Sciatic nerve (tissue), 2 donors: ENCODE measurements at regions not wholly inside any gene's neighbourhood (a gene's known extent, or its start where the extent isn't known, plus 50 kb on each side); places are given as distances from the start of the nearest gene placed in this dataset.
"Not testable (repeated sequence)": the region's sequence is repeated elsewhere in the genome, so short reads cannot be mapped to it uniquely, and the experiment has no call there.

Experiments used
- ATAC-seq: fragments of 200-7000 bp; cut with Tn5 transposase; one replicate; pipeline ENCODE4 v1.9.1; 2020; ENCODE audit warnings: mild to moderate bottlenecking, moderate library complexity
- DNase-seq: peaks from one replicate; pipeline ENCODE4 v3.0.0-alpha.2; 2020; ENCODE audit warnings: low spot score
- intact Hi-C: fragments of 100-400 bp; cut with DNase I; formaldehyde crosslinking; loops from one replicate; pipeline ENCODE4 v1.14.2; 2022
- donor health status: DM: no; HTN: no; CAD: no.
- donor health status: DM: no; HTN: no; CAD: no.

DNA sequence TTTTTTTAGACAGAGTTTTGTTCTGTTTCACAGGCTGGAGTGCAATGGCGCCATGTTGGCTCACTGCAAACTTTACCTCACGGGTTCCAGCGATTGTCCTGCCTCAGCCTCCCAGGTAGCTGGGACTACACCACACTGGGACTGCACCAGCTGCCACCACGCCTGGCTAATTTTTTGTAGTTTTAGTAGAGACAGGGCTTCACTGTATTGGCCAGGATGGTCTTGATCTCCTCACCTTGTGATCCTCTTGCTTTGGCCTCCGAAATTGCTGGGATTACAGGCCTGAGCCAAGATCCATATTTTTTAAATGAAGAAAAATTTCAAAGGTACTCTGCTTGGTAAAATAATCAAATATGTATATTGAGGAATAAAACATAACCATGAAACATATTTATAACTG is 195.8 kb upstream of the TPTE start:
- intact Hi-C loops, DNase-seq: not testable (repeated sequence)
- ATAC-seq: peak; percentile 17

- ATAC-seq, DNase-seq, intact Hi-C loops: not testable (repeated sequence)
Observed at GRCh38 chr21:10326146-10326545, 195.2 kb upstream of the TPTE start.

GRCh38 chr21:10328646-10329045 is 192.7 kb upstream of the TPTE start:
- peak; percentile 4 for ATAC-seq

DNA sequence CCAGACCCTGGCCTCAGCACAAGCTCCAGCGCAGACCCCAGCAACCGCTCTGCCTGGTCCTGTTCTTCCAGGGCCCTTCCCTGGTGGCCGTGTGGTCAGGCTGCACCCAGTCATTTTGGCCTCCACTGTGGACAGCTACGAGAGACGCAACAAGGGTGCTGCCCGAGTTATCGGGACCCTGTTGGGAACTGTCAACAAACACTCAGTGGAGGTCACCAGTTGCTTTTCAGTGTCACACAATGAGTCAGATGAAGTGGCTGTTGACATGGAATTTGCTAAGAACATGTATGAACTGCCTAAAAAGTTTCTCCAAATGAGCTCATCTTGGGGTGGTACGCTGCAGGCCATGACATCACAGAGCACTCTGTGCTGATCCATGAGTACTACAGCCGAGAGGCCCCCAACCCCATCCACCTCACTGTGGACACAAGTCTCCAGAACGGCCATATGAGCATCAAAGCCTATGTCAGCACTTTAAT is 190.7 kb upstream of the TPTE start:
- intact Hi-C loops, DNase-seq: not testable (repeated sequence)
- peak; percentile 47 for ATAC-seq

More at GRCh38 chr21:10328646-10329045, 192.7 kb upstream of the TPTE start:
- intact Hi-C loops, DNase-seq: not testable (repeated sequence)

DNA sequence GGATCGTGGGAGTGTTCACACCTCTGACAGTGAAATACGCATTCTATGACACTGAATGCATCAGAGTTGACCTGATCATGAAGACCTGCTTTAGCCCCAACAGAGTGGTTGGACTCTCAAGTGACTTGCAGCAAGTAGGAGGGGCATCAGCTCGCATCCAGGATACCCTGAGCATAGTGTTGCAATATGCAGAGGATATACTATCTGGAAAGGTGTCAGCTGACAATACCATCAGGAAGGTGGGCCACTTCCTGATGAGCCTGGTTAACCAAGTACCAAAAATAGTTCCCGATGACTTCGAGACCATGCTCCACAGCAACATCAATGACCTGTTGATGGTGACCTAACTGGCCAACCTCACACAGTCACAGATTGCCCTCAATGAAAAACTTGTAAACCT is 190.2 kb upstream of the TPTE start:
- DNase-seq, intact Hi-C loops, ATAC-seq: not testable (repeated sequence)

DNA sequence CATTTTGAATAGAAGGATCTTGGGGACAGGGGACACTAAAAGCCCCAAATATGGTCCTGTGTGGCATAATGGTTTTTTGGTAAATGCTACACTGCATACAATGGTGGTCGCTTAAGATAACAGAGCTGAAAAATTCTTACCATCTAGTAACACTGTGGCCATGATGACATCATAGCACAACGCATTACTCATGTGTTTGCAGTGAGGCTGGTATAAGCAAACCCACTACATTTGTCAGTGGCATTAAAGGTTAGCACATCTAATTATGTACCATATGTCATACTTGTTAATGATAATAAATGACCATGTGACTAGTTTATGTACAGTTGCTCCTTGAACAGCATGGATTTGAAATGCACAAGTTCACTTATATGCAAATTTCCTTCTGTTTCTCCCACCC is 188.4 kb upstream of the TPTE start:
- DNase-seq, intact Hi-C loops: not testable (repeated sequence)
- ATAC-seq: peak; percentile 9

DNA sequence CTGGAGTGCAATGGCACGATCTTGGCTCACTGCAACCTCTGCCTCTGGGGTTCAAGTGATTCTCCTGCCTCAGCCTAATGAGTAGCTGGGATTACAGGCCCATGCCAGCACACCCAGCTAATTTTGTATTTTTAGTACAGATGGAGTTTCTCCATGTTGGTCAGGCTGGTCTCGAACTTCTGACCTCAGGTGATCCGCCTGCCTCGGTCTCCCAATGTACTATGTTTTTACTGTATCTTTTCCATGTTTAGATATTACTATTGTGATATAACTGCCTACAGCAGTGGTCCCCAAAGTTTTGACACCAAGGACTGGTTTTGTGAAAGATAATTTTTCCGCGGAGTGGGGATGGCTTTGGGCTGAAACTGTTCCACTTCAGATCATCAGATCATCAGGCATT is 187.0 kb upstream of the TPTE start:
- ATAC-seq, DNase-seq, intact Hi-C loops: not testable (repeated sequence)

GRCh38 chr21:10342261-10342956 is 179.0 kb upstream of the TPTE start:
- intact Hi-C loops, DNase-seq: not testable (repeated sequence)
- peak; percentile 79 for ATAC-seq

GRCh38 chr21:10343146-10343935 is 178.0 kb upstream of the TPTE start:
- DNase-seq: not testable (repeated sequence)

DNA sequence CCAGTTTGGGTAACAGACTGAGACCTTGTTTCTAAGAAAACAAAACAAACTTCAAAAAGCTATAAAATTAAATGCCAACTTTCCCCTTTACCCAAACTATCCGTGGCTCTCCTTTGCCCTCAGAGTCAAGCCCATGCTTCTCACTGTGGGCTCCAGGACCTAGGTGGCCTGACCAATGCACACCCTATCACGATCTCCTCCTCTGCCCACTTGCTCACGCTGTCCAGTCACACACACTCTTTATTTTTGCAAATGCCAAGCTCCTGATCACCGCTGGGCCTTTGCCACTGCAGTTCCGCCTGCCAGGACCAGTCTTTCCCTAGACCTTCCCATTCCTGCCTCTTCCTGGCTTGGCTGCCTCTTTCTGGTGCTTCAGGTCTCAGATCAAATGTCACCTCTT is 177.1 kb upstream of the TPTE start:
- intact Hi-C loops, ATAC-seq, DNase-seq: not testable (repeated sequence)

More at GRCh38 chr21:10343146-10343935, 178.0 kb upstream of the TPTE start:
- intact Hi-C loops: not testable (repeated sequence)
- peak; percentile 20 for ATAC-seq

DNA sequence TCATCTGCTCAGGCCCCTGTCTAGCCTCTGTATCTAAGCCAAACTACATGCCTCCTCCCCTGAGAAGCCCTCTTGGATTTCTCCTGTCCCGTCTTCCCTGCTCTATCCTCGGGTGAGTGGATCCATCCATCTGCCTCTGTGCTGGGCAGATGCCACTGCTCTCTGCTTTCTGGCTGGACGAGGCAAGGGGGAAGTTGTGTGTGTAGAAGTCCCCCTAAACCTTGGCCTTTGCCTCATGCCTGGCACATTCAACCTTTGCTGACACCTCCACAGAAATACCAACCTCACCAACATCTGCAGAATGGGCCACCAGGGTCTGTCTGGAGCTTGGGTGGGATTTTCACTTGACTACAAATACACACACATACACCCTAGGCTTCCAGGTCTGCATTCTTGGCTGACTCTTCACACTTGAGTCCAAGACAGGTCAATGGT is 176.2 kb upstream of the TPTE start:
- ATAC-seq, DNase-seq, intact Hi-C loops: not testable (repeated sequence)

GRCh38 chr21:10346249-10346648 is 175.1 kb upstream of the TPTE start:
- ATAC-seq, intact Hi-C loops, DNase-seq: not testable (repeated sequence)

DNA sequence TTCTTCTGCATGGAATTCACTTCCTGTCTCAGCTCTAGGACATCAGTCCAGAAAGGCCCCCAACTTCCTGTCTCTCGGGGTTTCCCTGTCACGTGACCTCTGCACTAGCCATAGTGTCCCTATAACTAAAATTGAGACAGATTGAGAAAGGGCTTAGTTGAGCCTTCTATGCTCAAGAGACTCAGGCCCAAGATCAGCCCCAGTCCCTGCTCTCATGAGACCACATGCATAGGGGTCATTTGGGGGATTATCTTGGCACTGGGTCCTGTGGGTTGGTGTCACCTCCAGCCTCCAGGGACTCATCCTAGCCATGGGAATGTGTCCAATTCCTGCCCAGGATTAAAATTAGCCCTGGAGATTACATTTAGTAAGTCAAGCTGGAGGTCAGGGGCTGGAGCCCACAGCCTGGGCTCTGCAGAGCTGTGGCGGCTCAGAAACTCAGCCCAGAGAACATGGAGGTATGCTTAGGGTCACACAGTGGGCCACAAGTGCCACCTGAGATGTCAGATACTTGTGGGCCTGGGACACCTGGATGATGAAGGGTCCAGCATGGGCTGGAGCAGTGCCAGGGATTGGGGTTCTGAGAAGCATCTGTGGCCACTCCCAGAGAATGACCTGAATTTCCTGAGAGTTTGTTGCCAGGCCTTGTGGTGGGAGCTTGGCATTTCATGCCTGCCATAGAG is 174.3 kb upstream of the TPTE start:
- peak; percentile 2 for ATAC-seq
- intact Hi-C loops, DNase-seq: not testable (repeated sequence)

GRCh38 chr21:10347675-10348074 is 173.7 kb upstream of the TPTE start:
- DNase-seq, intact Hi-C loops: not testable (repeated sequence)
- peak; percentile 5 for ATAC-seq

DNA sequence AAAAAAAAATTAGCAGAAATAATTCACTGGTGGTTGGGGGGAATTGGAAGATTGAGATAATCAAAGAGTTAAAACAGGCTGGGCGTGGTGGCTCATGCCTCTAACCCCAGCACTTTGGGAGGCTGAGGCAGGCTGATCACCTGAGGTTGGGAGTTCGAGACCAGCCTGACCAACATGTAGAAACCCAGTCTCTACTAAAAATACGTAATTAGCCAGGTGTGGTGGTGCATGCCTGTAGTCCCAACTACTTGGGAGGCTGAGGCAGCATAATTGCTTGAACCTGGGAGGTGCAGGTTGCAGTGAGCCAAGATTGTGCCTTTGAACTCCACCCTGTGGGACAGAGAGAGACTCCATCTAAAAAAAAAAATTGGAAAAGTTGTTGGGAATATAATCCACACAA is 173.2 kb upstream of the TPTE start:
- DNase-seq, ATAC-seq, intact Hi-C loops: not testable (repeated sequence)

DNA sequence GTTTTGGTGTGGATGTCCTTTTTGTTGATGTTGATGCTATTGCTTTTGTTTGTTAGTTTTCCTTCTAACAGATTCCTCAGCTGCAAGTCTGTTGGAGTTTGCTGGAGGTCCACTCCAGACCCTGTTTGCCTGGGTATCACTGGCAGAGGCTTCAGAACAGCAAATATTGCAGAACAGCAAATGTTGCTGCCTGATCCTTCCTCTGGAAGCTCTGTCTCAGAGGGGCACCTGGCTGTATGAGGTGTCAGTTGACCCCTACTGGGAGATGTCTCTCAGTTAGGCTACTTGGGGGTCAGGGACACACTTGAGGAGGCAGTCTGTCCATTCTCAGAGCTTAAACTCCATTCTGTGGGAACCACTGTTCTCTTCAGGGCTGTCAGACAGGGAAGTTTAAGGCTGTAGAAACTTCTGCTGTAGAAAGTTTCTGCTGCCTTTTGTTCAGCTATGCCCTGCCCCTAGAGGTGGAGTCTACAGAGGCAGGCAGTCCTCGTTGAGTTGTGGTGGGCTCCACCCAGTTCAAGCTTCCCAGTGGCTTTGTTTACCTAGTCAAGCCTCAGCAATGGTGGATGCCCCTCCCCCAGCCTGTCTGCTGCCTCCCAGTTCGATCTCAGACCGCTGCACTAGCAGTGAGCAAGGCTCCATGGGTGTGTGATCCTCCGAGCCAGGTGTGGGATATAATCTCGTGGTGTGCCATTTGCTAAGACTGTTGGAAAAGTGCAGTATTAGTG is 166.4 kb upstream of the TPTE start:
- ATAC-seq: peak; percentile 27
- intact Hi-C loops, DNase-seq: not testable (repeated sequence)

- intact Hi-C loops, ATAC-seq, DNase-seq: not testable (repeated sequence)
Observed at GRCh38 chr21:10359120-10359519, 162.3 kb upstream of the TPTE start.

DNA sequence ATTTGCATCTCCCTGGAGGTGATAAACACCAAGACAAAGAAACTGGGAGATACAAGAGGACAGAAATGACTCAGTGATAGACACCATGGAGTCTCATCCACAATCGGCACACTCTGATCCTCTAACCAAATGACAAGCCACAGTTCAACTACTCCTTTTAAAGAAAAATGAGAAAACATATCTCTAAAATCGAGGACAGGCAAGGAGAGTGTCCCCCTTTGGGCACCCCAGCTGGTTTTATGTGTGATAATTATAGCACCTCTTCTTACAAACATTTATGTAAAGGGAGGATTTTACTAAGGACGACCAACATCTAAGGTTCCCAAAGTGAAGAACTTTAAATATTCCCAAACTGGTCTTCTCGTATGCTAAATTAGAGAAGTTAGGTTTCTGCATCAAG is 161.5 kb upstream of the TPTE start:
- intact Hi-C loops, ATAC-seq, DNase-seq: not testable (repeated sequence)
